Neural cell (in vitro differentiated cells): ENCODE measurements at regions not wholly inside any gene's neighbourhood (a gene's known extent, or its start where the extent isn't known, plus 50 kb on each side); places are given as distances from the start of the nearest gene placed in this dataset.

Experiments used
- H2AFZ ChIP-seq: fragments of 200-600, 300-800 bp; sonication (generic), shearing (Covaris generic); 2 replicates; pipeline ENCODE4 v1.6.0; 2014; ENCODE audit warnings: low read depth, mild to moderate bottlenecking, antibody characterized with exemption, low read length, moderate library complexity
- H3F3A ChIP-seq: fragments of 200-600 bp; shearing (Covaris generic); 2 replicates; pipeline ENCODE4 v1.6.1; 2016; ENCODE audit warnings: mild to moderate bottlenecking, moderate library complexity, mixed read lengths, antibody characterized with exemption, low read length; ENCODE audit not compliant: insufficient read depth, poor library complexity, severe bottlenecking
- H3K27ac ChIP-seq: fragments of 200-600, 300-800 bp; sonication (generic), shearing (Covaris generic); 2 replicates; pipeline ENCODE4 v1.5.1; 2014; ENCODE audit warnings: mild to moderate bottlenecking, low read length, moderate library complexity
- H3K27me3 ChIP-seq: fragments of 300-800, 200-600 bp; sonication (generic), shearing (Covaris generic); 2 replicates; pipeline ENCODE4 v1.6.0; 2014; ENCODE audit warnings: mild to moderate bottlenecking, low read depth, low read length, moderate library complexity; ENCODE audit not compliant: insufficient read depth
- H3K36me3 ChIP-seq: fragments of 300-800, 200-600 bp; sonication (generic), shearing (Covaris generic); 2 replicates; pipeline ENCODE4 v1.5.1; 2014; ENCODE audit warnings: mild to moderate bottlenecking, antibody characterized with exemption, low read length, moderate library complexity; ENCODE audit not compliant: insufficient read depth
- H3K4me2 ChIP-seq: fragments of 300-800, 200-600 bp; sonication (generic), shearing (Covaris generic); 2 replicates; pipeline ENCODE4 v1.6.0; 2014; ENCODE audit warnings: mild to moderate bottlenecking, low read length
- H3K4me3 ChIP-seq: fragments of 300-800, 200-600 bp; sonication (generic), shearing (Covaris generic); 2 replicates; pipeline ENCODE4 v1.5.1; 2014; ENCODE audit warnings: mild to moderate bottlenecking, low read length, moderate library complexity
- H3K79me2 ChIP-seq: fragments of 200-600 bp; shearing (Covaris generic); replicated peaks from 2 replicates; pipeline ENCODE4 v1.6.0; 2014; ENCODE audit warnings: mild to moderate bottlenecking, low read length, moderate library complexity; ENCODE audit not compliant: insufficient read depth
- H3K9ac ChIP-seq: fragments of 300-800, 200-600 bp; sonication (generic), shearing (Covaris generic); 2 replicates; pipeline ENCODE4 v1.6.1; 2016; ENCODE audit warnings: mild to moderate bottlenecking, low read length, mixed read lengths
- H3K9me2 ChIP-seq: fragments of 200-600 bp; shearing (Covaris generic); 2 replicates; pipeline ENCODE4 v1.6.1; 2016; ENCODE audit warnings: mild to moderate bottlenecking, low read length, mixed read lengths; ENCODE audit not compliant: insufficient read depth
- H3K9me3 ChIP-seq: fragments of 200-600, 300-800 bp; sonication (generic), shearing (Covaris generic); 2 replicates; pipeline ENCODE4 v1.6.1; 2016; ENCODE audit warnings: mild to moderate bottlenecking, mixed run types, low read length, moderate library complexity, mixed read lengths
- H4K20me1 ChIP-seq: fragments of 200-600 bp; shearing (Covaris generic); 2 replicates; pipeline ENCODE4 v1.6.1; 2016; ENCODE audit warnings: mild to moderate bottlenecking, mixed run types; ENCODE audit not compliant: insufficient read depth
- CTCF ChIP-seq: fragments of 450-650 bp; IDR thresholded peaks from 2 replicates; pipeline ENCODE4 v1.5.1; 2014; ENCODE audit warnings: antibody characterized with exemption, mild to moderate bottlenecking, moderate library complexity; ENCODE audit not compliant: poor library complexity, severe bottlenecking
- EP300 ChIP-seq: fragments of 450-650 bp; conservative IDR thresholded peaks from 2 replicates; pipeline ENCODE4 v1.6.1; 2014; ENCODE audit warnings: antibody characterized with exemption, mild to moderate bottlenecking, moderate library complexity; ENCODE audit not compliant: poor library complexity, severe bottlenecking
- EZH2 ChIP-seq: fragments of 200-600, 300-800 bp; shearing (Covaris generic), sonication (generic); IDR thresholded peaks from 2 replicates; pipeline ENCODE4 v1.6.1; 2014; ENCODE audit warnings: antibody characterized with exemption, low read length, borderline replicate concordance, mild to moderate bottlenecking; ENCODE audit not compliant: insufficient read depth, poor library complexity, severe bottlenecking
- MXI1 ChIP-seq: fragments of 450-650 bp; conservative IDR thresholded peaks from 2 replicates; pipeline ENCODE4 v1.6.1; 2014; ENCODE audit warnings: antibody characterized with exemption, mild to moderate bottlenecking; ENCODE audit not compliant: poor library complexity, severe bottlenecking
- POLR2AphosphoS5 ChIP-seq: IDR thresholded peaks from 2 replicates; pipeline ENCODE4 v1.6.1; 2012
- RAD21 ChIP-seq: fragments of 450-650 bp; conservative IDR thresholded peaks from 2 replicates; pipeline ENCODE4 v1.6.1; 2014; ENCODE audit warnings: antibody characterized with exemption, mild to moderate bottlenecking, moderate library complexity
- REST ChIP-seq: IDR thresholded peaks from 2 replicates; pipeline ENCODE4 v1.6.1; 2012; ENCODE audit warnings: borderline replicate concordance
- SMC3 ChIP-seq: fragments of 450-650 bp; conservative IDR thresholded peaks from 2 replicates; pipeline ENCODE4 v1.6.1; 2014; ENCODE audit warnings: antibody characterized with exemption, mild to moderate bottlenecking, moderate library complexity; ENCODE audit not compliant: poor library complexity
- TAF1 ChIP-seq: IDR thresholded peaks from 2 replicates; pipeline ENCODE4 v1.6.1; 2012; ENCODE audit warnings: low read depth

DNA sequence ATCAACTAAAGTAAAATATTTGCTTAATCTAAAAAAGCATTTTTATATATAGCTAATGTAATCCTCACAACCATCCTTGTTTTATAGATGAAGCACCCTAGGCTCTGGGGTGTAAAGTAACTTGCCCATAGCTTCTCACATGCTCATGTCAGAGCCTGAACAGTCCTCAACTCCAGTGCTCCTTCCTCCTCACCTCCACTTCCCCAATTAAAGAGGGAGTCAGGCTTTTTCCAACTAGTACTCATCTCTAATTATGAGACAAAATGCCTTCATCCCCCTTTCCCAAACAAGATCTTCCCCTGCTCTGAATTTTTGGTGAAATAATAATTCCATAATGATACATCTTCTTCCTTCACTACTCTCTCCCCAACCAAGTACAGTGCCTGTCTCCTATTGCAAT is 290.8 kb upstream of the PRDM1 start:
- H3F3A ChIP-seq, result no peaks in the 10 kb centered on the region
- no peak overlapping the region for H3K4me3 ChIP-seq
- H3K36me3 ChIP-seq, result no peaks in the 10 kb centered on the region
- H3K9ac ChIP-seq, result no peak overlapping the region
- no peaks in the 10 kb centered on the region for H4K20me1 ChIP-seq
- no peaks in the 10 kb centered on the region for H3K9me2 ChIP-seq
- H3K27ac ChIP-seq, result no peak overlapping the region
- H2AFZ ChIP-seq, result no peak overlapping the region
- H3K27me3 ChIP-seq, result no peaks in the 10 kb centered on the region
- no peaks in the 10 kb centered on the region for H3K9me3 ChIP-seq
- TF ChIP-seq EP300 (no peak), REST (no peak), TAF1 (no peak), POLR2AphosphoS5 (no peak), CTCF (no peak), SMC3 (no peak), RAD21 (no peak), EZH2 (no peak), MXI1 (no peak)
- no peaks in the 10 kb centered on the region for H3K79me2 ChIP-seq
- H3K4me2 ChIP-seq, result no peak overlapping the region

GRCh38 chr6:105794870-105795269 is 291.3 kb upstream of the PRDM1 start:
- H3K9ac ChIP-seq, result no peak overlapping the region
- no peak overlapping the region for H2AFZ ChIP-seq
- no peak overlapping the region for H3K27ac ChIP-seq
- H3K36me3 ChIP-seq, result no peaks in the 10 kb centered on the region
- no peaks in the 10 kb centered on the region for H3K79me2 ChIP-seq
- H3K9me3 ChIP-seq, result no peaks in the 10 kb centered on the region
- TF ChIP-seq EZH2 (no peak), MXI1 (no peak), RAD21 (no peak)
- H3F3A ChIP-seq, result no peaks in the 10 kb centered on the region
- no peaks in the 10 kb centered on the region for H3K27me3 ChIP-seq
- no peaks in the 10 kb centered on the region for H3K9me2 ChIP-seq
- H4K20me1 ChIP-seq, result no peaks in the 10 kb centered on the region
- no peak overlapping the region for H3K4me3 ChIP-seq
- no peak overlapping the region for H3K4me2 ChIP-seq

- no peaks in the 10 kb centered on the region for H3F3A ChIP-seq
- H3K9me2 ChIP-seq, result no peaks in the 10 kb centered on the region
- no peaks in the 10 kb centered on the region for H3K79me2 ChIP-seq
- H4K20me1 ChIP-seq, result no peaks in the 10 kb centered on the region
- no peak overlapping the region for H3K9ac ChIP-seq
- TF ChIP-seq TAF1, result no peak
- no peak for TF ChIP-seq SMC3
- no peak for TF ChIP-seq CTCF
- no peak for TF ChIP-seq EP300
- no peak for TF ChIP-seq MXI1
- no peak for TF ChIP-seq EZH2
- TF ChIP-seq RAD21, result no peak
- no peak for TF ChIP-seq REST
- TF ChIP-seq POLR2AphosphoS5, result no peak
- H3K27me3 ChIP-seq, result no peaks in the 10 kb centered on the region
- no peaks in the 10 kb centered on the region for H3K9me3 ChIP-seq
- no peak overlapping the region for H3K4me3 ChIP-seq
- H2AFZ ChIP-seq, result no peak overlapping the region
- no peak overlapping the region for H3K27ac ChIP-seq
- H3K36me3 ChIP-seq, result no peaks in the 10 kb centered on the region
- no peak overlapping the region for H3K4me2 ChIP-seq
Measured at GRCh38 chr6:105794239-105794638, 291.9 kb upstream of the PRDM1 start.
